NCI-H2227 treated with DMSO at 0.1 percent for 48 hours (cell line): ENCODE measurements at regions not wholly inside any gene's neighbourhood (a gene's known extent, or its start where the extent isn't known, plus 50 kb on each side); places are given as distances from the start of the nearest gene placed in this dataset.

Source experiments
- DNase-seq: peaks from one replicate; lab custom pipeline; 2025; lab: John Stamatoyannopoulos, UW

GRCh38 chr20:39266989-39267388, 304.8 kb downstream of the DHX35 start:
- DNase-seq, result no peak

DNA sequence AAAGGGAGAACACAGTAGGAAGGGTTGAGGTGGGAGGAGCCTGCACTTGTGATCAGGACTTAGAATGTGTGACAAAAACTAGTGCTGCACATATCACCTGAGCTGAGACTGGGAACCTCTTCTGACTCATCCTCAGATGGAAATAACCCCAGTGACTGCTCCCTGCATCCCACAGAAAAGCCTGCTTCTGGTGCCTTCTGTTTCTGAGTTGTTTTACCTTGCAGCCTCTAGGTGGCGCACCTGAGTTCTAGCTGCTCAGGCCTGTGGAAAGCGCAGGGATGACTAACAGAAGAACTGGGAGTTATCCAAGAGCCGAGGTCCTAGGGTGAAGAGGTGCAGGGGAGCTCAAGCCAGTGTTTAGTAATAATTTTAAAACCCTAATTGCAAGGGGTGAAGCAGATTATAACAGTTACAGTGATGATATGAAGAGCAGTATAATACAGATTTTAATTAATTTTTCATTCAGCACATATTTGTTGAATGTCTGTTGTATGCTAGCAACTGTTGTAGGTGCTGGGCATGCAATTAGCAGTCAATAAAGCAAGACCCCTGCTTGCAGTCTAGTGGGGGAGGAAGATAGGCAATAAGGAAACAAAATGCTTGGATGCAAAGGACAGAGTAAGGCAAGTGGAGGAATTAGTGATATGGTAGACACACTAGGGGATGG, 302.5 kb downstream of the DHX35 start:
- peak; percentile 68 for DNase-seq

GRCh38 chr20:39263076-39263475, 300.9 kb downstream of the DHX35 start:
- DNase-seq, result no peak

DNA sequence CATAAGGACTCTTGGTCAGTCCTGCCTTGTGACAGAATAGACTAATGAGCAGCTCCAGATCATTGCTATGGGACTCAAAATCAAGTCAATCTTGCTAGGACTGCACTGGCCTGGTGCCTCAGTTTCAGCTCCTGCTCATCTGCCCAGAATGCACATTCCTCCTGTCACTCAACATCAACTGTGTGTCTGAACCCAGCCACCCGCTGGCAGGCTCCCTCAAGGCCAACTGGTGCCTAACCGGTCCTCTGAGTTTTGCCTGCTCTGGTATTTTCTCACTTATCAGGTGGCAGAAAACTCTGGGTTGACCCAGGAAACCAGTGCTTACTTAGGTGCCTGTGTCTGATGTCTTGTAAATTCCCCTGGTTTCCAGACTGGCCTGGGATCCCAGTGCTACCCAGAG, 297.7 kb downstream of the DHX35 start:
- no peak for DNase-seq

DNA sequence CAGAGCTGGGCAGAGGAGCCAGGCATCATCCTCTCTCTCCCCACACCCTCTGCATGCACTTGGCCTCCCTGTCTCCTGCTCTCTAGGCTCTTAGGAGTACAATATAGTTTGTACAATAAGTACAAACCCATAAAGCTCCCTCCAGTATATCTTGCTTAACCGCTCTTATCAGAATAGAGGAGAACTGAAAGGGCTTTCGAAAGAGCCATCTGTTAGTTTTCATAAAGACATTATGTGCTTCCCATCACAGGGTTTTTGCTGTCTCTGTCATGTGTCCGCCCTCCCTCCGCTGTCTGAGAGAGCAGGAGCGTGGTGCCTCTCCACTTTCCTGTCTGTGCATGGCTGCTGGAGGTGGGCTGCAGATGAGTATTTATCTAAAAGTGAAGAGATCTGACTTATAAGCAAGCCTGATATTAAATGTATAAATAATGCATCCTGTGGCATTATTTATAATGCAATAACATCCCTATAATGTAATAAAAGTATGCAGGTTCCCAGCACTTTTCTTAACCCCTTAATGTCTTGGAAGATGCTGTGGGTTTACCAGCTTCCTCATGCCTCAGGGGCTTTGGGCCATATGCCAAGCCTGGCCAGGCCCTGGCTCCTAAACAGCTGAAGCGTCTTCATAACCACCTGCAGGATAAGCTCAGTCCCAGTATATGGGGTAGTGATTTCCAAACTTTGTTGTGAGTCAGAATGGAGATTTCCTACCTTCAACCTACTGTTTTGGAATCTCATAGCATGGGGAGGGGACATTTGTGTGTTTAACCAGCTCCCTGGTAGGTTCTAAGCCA, 297.1 kb downstream of the DHX35 start:
- DNase-seq, result peak; percentile 23

DNA sequence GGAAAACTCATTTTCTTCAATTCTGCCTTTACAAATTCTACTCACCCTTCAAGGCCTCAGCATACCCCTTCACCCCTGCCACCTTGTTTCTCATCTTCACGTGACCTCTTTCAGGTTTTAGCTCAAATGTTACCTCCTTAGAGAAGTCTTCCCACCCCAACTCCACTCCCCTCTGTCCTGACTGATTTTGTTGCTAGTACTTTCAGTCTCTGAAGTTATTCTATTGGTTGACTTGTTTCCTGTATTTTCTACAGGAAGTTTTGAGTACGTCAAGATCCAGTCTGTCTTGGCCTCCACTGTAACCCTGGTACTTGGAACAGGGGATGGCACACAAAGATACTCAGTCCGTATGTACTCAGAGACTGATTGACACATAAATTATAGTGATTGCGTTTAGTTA, 296.1 kb downstream of the DHX35 start:
- DNase-seq, result no peak

DNA sequence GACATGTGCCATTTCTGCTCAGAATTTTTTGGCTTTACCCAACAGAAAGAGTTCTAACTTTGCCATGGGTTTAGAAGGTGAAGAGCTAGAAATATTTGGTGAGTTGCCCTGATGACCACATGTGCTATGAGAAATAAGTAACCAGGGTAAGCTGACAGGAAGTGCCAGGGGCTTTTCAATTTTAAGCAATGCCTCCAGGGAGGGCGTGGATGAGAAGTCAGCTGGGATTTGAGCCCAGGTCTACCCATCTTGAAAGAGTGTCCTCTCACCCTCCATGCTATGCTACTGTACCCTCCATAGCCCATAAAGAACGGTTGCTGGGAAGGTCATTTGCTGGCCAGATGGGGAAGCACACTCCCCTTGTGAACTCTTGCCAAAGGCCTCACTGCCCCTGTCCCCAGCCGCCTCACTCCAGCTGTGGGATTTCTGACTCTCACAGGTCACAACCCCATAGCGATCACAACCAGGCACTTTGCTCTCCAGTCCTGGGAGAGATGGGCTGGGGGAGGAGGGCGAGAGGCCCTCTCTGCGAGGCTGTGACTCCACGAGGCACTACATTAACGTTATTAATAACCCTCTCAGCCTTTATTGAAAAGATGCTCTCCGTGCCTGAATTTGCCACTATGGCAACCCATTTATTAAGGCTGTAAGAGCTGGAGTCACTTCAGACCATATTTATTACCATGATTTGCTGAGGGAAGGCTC, 291.1 kb downstream of the DHX35 start:
- DNase-seq, result no peak

- DNase-seq, result no peak
These were observed 289.9 kb downstream of the DHX35 start for GRCh38 chr20:39252035-39252434.

GRCh38 chr20:39249798-39250197, 287.7 kb downstream of the DHX35 start:
- no peak for DNase-seq

- DNase-seq, result no peak
These were observed 286.8 kb downstream of the DHX35 start for GRCh38 chr20:39248862-39249485.

DNA sequence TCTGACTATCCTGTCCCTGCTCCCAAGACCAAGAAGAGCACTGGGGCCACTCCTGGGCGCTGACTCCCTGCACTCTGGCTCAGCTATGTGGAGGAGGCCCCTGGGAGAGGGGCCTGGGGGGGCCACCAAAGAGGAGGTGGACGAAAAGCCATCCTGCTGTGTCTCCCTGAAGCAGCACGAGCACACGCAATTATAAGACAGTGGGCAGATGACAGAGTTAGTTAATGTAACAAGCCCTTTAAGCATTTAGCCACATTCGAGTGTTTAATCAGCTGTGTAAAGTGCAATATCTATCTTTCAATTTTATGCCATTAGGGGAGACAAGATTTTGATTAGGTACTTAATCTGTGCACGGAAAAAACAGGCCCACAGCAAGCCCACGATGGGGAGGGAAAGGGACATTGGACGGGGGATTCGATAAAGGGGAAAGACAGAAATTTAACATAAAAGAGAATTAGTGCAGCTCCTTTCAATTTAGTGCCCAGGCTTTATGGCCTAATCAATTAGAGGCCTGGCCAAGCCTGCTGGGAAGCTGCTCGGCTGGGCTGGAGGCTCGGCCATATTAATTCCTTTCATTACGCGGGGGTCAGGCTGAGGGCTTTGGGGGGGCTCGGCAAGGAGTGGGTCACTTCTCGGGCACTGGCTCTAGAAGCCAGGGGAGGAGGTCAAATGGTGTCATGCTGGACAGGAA, 286.2 kb downstream of the DHX35 start:
- no peak for DNase-seq

DNA sequence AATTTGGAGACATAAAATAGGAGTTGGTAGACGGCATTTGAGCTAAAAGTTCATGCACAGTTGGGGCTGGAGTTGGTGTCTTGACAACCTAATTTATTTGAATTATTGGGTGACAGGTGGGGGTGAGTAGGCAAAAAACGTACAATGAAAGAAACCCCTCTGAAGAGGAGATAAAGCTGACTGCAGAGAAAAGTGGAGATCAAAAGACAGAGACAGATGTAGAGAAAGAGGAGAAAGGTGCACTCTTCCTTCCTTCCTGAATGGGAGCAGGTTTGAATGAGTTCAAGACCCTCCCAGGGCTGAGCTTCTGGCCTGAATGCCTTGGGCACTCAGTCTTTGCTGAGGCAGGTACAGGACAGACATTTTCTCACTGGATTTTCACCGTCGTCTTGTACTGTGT, 284.3 kb downstream of the DHX35 start:
- no peak for DNase-seq

GRCh38 chr20:39245685-39246311, 283.7 kb downstream of the DHX35 start:
- DNase-seq, result no peak

GRCh38 chr20:39243962-39244361, 281.8 kb downstream of the DHX35 start:
- DNase-seq, result no peak

- no peak for DNase-seq
These were observed 280.5 kb downstream of the DHX35 start for GRCh38 chr20:39242614-39243013.

DNA sequence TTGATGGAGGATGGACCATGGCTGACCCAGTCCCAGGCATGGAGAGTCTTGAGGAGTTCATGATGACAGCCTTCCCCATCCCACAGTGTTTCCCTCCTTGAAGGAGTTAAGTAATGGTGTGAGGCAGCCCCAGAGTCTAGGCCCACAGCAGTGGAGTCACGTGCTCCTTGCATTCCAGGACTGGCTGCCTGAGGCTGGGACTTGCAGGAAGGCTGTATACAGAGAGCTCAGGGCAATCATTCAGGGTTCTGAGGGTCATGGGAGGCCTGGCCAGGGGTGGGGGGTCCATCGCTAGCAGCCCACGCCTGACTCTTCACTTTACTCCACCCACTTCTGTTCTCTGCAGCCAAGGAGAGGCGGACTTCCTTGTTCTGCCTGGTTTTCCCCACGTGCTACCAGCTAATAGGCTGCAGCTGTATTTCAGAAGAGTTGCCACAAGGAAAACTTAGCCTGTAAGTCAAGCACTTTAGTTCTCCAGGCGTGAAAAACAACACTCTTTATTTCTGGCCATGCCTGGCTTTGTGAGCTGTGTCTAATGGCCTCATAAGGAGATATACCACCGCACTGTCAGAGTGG, 272.5 kb downstream of the DHX35 start:
- DNase-seq, result no peak

DNA sequence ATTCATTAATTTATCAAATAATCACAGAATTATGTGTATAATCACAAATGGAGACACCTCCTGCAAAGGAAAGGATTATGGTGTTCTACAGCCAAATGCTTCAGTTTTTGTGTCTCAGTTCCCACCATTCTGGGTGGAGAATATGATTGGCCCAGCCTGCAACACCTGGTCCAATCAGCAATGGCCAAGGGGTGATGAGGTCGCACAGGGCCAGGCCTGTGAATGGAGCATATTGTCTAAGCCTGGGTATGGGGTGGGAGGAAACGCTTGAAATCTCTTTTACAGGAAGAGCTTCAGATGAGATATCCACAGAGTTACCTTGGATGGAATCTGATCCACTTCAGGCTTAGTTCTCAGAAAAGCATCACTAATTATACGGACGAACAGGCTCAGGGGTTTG, 271.6 kb downstream of the DHX35 start:
- no peak for DNase-seq

DNA sequence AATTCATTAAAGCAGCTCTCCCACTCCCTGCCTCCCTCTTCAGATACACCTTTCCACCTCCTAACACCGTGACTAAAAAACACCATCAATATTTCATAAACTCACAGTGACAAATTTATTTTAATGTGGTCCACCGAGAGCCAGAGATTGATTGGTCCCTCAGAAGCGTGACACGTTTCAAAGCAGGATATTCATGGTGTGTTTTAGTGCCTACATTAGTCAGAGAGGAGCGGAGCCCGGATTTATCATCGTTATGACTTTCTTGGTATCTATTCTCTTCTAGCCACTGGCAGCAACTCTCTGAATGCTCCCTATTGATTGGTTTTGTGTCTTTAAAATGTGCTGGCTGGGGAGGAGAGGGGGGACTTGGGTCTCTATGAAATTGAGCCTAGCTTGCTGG, 265.3 kb downstream of the DHX35 start:
- DNase-seq, result no peak

GRCh38 chr20:39225978-39226377, 263.8 kb downstream of the DHX35 start:
- DNase-seq, result no peak

GRCh38 chr20:39225536-39225935, 263.4 kb downstream of the DHX35 start:
- DNase-seq, result no peak

GRCh38 chr20:39222101-39222500, 260.0 kb downstream of the DHX35 start:
- DNase-seq, result no peak
